GM18505 (cell line): ENCODE measurements at regions not wholly inside any gene's neighbourhood (a gene's known extent, or its start where the extent isn't known, plus 50 kb on each side); places are given as distances from the start of the nearest gene placed in this dataset.

Source experiments
- ATAC-seq: cut with Tn5 transposase; IDR thresholded peaks from one replicate; pipeline ENCODE4 v1.9.1; 2021; ENCODE audit not compliant: unreplicated experiment
- POLR2A ChIP-seq: IDR thresholded peaks from 4 replicates; pipeline ENCODE4 v1.6.1; 2011; ENCODE audit warnings: borderline replicate concordance; ENCODE audit not compliant: insufficient read depth, insufficient read length; ENCODE audit errors: extremely low read depth

- ATAC-seq: no peak
- TF ChIP-seq POLR2A: no peak
Observed at GRCh38 chr2:126834006-126834659, 64.6 kb upstream of the TEX51 start.

GRCh38 chr2:126835261-126835660 lies 63.4 kb upstream of the TEX51 start:
- no peak for ATAC-seq
- TF ChIP-seq POLR2A: no peak

- ATAC-seq: no peak
- no peak for TF ChIP-seq POLR2A
Observed at GRCh38 chr2:126835831-126836230, 62.9 kb upstream of the TEX51 start.

DNA sequence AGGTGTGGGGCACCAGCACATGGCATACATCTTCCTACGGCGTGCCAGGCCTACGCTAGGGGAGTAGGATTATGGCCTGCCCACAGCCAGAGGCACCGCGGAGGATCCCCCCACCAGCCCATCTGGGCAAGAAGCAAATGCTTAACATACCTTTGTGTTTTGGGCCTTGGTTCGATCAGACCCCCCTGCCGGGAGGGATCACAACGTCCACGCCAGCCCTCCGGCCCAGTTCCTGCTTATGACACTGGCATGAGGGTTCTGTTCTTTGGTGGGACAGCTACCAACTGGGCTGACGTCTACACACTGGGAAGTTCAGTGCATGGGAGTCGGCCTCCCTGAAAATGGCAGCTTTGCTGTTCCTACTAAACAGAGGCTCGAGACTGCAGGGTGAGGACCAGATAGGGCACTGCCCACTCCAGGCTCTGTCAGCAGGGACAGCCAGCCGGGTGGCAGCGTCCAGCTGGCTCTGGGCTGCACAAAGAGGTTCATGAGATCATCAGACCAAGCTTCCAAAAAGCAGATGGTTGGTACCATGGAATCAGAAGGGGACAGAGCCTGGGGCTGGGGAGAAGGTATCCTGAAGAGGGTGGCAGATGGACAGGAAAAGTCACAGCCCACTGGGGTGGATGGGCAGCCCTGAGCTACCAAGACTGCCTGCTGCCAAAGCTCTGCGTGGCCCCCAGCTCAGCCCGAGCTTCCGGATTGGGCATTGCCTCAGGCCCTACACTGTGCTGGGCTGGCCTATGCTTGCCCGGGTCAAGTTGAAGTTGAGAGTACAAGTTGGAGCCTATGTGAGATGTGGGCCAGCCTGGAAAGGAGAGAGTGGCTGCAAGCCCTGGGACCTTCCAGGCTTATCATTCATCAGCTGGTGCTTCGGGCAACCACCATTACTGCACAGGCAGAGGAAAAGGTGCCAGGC lies 61.7 kb upstream of the TEX51 start:
- TF ChIP-seq POLR2A: no peak
- no peak for ATAC-seq

DNA sequence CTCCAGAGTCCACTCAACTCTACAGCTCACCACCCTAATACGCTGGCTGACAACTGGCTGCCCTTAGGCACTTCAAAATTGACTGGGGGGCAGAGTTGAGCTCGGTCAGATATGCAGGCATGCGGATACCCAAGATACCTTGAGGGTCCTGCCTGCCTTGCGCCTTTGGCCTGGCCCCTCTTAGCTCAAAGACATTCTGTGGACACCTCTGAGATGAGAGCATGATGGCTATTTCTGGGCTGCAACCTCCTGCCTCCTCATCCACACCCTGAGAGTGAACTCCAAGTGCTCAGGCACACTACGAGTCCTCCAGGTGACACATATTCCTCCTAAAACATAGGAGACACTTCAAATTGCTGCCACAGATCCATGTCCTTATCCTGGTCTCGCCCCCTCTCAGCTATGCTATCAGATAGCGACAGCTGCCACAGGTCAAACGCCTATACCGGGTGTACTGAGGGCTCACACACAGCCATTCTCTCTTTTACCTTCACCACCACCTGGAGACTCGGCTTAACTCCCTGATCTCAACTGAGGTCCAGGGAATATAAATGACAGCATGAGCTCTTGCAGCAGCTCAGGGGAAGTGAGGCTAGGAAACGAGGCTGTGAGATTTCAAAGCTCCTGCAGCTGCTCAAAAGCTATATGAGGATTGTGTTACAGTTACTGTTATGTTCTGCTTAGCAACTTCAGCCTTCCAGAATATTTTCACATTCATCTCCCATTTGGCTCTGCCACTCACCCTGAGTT lies 60.5 kb upstream of the TEX51 start:
- ATAC-seq: no peak
- no peak for TF ChIP-seq POLR2A

GRCh38 chr2:126838716-126838985 lies 60.0 kb upstream of the TEX51 start:
- no peak for TF ChIP-seq POLR2A
- no peak for ATAC-seq

DNA sequence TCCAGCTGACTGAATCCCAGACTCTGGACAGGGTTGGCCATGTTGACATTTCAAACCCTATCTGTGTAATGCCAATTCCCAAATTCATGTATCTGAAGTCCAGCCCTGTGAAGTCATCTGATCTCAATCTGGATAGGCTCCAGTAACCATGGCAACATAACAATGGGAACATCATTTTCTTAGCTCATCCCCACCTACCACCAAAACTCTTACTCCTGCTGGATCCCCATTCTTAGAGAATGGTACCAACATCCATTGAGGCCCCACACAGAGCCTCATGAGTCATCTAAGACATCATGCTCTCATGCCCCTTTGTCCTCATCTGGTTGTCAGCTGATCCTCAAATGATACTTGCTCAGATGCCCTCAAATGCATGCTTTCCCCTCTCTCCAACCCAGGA lies 58.9 kb upstream of the TEX51 start:
- no peak for TF ChIP-seq POLR2A
- ATAC-seq: no peak

GRCh38 chr2:126843081-126843480 lies 55.6 kb upstream of the TEX51 start:
- no peak for ATAC-seq
- TF ChIP-seq POLR2A: no peak

DNA sequence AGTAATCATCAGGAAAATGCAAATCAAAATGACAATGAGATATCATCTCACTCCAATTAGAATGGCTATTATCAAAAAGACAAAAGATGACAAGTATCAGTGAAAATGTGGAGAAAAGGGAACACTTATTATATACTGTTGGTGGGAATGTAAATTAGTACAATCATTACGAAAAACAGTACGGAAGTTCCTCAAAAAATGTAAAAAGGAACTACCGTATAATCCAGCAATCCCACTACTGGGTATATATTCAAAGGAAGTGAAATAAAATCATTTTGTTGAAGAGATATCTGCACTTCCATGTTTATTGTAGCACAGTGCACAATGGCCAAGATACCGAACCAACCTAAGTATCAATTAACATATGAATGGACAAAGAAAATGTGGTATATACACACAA lies 52.4 kb upstream of the TEX51 start:
- ATAC-seq: no peak
- TF ChIP-seq POLR2A: no peak
